ENCODE measurements at regions not wholly inside any gene's neighbourhood (a gene's known extent, or its start where the extent isn't known, plus 50 kb on each side); places are given as distances from the start of the nearest gene placed in this dataset.

DNA sequence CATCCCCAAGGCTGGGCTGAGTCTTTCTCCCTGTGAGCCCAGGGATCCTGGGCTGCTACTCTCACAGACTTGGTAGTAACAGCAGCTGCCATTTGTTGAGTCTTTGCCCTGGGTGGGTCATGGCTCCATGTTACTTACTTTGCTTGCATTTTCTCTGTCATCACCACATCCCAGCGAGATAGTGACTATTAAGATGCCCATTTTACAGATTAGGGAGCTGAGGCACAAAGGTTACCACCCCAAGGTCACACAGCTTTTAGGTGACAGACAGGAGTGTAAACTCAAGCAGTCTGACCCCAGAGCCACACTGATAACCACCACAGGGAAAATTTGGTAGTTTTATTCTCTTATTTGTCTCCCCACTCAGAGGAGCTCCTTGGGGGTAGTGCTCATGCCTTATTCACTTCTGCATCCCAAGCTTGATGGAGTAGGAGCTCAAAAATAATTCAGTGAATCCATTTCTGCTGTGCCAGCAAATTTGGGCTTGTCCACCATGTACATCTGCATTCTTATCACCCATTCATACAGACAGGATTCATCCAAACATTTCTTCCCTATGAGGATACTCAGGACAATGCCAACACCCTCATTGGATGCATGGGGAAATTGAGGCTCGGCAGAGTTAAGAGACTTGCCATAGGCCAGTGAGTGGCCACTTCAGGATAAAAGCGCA, 263.2 kb downstream of the CBLN1 start:
- TF ChIP-seq, protein P1, sequence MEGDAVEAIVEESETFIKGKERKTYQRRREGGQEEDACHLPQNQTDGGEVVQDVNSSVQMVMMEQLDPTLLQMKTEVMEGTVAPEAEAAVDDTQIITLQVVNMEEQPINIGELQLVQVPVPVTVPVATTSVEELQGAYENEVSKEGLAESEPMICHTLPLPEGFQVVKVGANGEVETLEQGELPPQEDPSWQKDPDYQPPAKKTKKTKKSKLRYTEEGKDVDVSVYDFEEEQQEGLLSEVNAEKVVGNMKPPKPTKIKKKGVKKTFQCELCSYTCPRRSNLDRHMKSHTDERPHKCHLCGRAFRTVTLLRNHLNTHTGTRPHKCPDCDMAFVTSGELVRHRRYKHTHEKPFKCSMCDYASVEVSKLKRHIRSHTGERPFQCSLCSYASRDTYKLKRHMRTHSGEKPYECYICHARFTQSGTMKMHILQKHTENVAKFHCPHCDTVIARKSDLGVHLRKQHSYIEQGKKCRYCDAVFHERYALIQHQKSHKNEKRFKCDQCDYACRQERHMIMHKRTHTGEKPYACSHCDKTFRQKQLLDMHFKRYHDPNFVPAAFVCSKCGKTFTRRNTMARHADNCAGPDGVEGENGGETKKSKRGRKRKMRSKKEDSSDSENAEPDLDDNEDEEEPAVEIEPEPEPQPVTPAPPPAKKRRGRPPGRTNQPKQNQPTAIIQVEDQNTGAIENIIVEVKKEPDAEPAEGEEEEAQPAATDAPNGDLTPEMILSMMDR (IDR thresholded peaks at IDR 0.05; ENCODE audit: extremely low read depth, missing control alignments): no peak
- no peak for DNase-seq (ENCODE audit: low spot score)

DNA sequence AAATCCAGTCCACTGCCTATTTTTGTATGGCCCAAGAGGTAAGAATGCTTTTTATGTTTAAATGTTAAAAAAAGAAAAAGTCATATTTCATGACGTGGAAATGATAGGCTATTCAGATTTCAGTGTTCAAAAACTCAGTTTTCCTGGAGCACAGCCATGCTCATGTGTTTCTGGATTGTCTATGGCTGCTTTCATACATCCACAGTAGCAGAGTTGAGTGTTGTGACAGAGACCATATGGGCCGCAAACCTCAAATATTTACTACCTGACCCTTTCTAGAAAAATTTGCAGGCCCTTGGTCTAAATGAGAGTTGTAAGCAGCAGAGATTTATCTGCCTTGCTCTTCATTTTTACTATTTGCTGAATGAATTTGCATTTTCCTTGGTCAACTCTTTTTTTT, 264.1 kb downstream of the CBLN1 start:
- DNase-seq (ENCODE audit: low spot score): no peak
- TF ChIP-seq, protein P1 (IDR thresholded peaks at IDR 0.05; ENCODE audit: extremely low read depth, missing control alignments): no peak

GRCh38 chr16:49016461-49016860, 265.2 kb downstream of the CBLN1 start:
- TF ChIP-seq, protein P1 (IDR thresholded peaks at IDR 0.05; ENCODE audit: extremely low read depth, missing control alignments): no peak
- DNase-seq (ENCODE audit: low spot score): no peak

- DNase-seq (ENCODE audit: low spot score): no peak
- TF ChIP-seq, protein P1 (IDR thresholded peaks at IDR 0.05; ENCODE audit: extremely low read depth, missing control alignments): no peak
These were observed 266.4 kb downstream of the CBLN1 start for GRCh38 chr16:49015225-49015592.

- TF ChIP-seq, protein P1 (IDR thresholded peaks at IDR 0.05; ENCODE audit: extremely low read depth, missing control alignments): no peak
- DNase-seq (ENCODE audit: low spot score): no peak
These were observed 267.1 kb downstream of the CBLN1 start for GRCh38 chr16:49014277-49015224.

GRCh38 chr16:49013727-49014080, 267.9 kb downstream of the CBLN1 start:
- no peak for DNase-seq (ENCODE audit: low spot score)

More at GRCh38 chr16:49013727-49014080, 267.9 kb downstream of the CBLN1 start:
- TF ChIP-seq, protein P1 (IDR thresholded peaks at IDR 0.05; ENCODE audit: extremely low read depth, missing control alignments): no peak
